Keratinocyte (primary cell): ENCODE measurements at regions not wholly inside any gene's neighbourhood (a gene's known extent, or its start where the extent isn't known, plus 50 kb on each side); places are given as distances from the start of the nearest gene placed in this dataset.

Experiments
- DNase-seq: peaks from one replicate; pipeline ENCODE4 v3.0.0-alpha.2; 2011; ENCODE audit warnings: low read depth, missing footprints, low spot score
- FAIRE-seq: peaks from 2 replicates; lab custom pipeline; 2011; peaks lifted over from hg19 to GRCh38; lab: Jason Lieb, UNC
- H2AFZ ChIP-seq: 2 replicates; pipeline ENCODE4 v1.6.0; 2012; ENCODE audit warnings: low read length, control low read depth, inconsistent platforms; ENCODE audit not compliant: control insufficient read depth
- H3K27ac ChIP-seq: 2 replicates; pipeline ENCODE4 v1.5.1; 2011; ENCODE audit warnings: low read length; ENCODE audit not compliant: control insufficient read depth, insufficient read depth
- H3K27me3 ChIP-seq: 3 replicates; pipeline ENCODE4 v1.6.0; 2011; ENCODE audit warnings: low read length; ENCODE audit not compliant: control insufficient read depth, insufficient read depth; ENCODE audit errors: extremely low read depth
- H3K36me3 ChIP-seq, 2 experiments: 2 replicates in 1 of 2; 3 replicates in 1 of 2; pipeline ENCODE4 v1.5.1; 2011; ENCODE audit warnings: low read length in 2 of 2, mild to moderate bottlenecking in 1 of 2; ENCODE audit not compliant: control insufficient read depth in 2 of 2, insufficient read depth in 2 of 2; ENCODE audit errors: extremely low read depth in 1 of 2
- H3K4me1 ChIP-seq: 3 replicates; pipeline ENCODE4 v1.5.1; 2011; ENCODE audit warnings: low read length; ENCODE audit not compliant: control insufficient read depth, insufficient read depth; ENCODE audit errors: extremely low read depth
- H3K4me2 ChIP-seq: 3 replicates; pipeline ENCODE4 v1.6.0; 2011; ENCODE audit warnings: low read depth, low read length; ENCODE audit not compliant: control insufficient read depth, insufficient read depth; ENCODE audit errors: extremely low read depth
- H3K4me3 ChIP-seq, 3 experiments: fragments of 200-600 bp in 1 of 3; sonication (generic) in 1 of 3; 2 replicates in 2 of 3; 3 replicates in 1 of 3; pipeline ENCODE4 v1.5.1; 2011 to 2016; ENCODE audit warnings: low read length in 3 of 3, mild to moderate bottlenecking in 3 of 3, control low read depth in 2 of 3, inconsistent platforms in 1 of 3, low read depth in 1 of 3, mixed read lengths in 1 of 3, mixed run types in 1 of 3, moderate library complexity in 1 of 3; ENCODE audit not compliant: control insufficient read depth in 2 of 3, insufficient read depth in 2 of 3; ENCODE audit errors: extremely low read depth in 1 of 3
- H3K79me2 ChIP-seq: 2 replicates; pipeline ENCODE4 v1.6.0; 2012; ENCODE audit warnings: low read length; ENCODE audit not compliant: control insufficient read depth, insufficient read depth
- H3K9ac ChIP-seq: 3 replicates; pipeline ENCODE4 v1.6.0; 2011; ENCODE audit warnings: low read length; ENCODE audit not compliant: control insufficient read depth, insufficient read depth; ENCODE audit errors: extremely low read depth
- H3K9me1 ChIP-seq: 3 replicates; pipeline ENCODE4 v1.6.0; 2011; ENCODE audit warnings: low read length; ENCODE audit not compliant: control insufficient read depth, insufficient read depth; ENCODE audit errors: extremely low read depth
- H3K9me3 ChIP-seq: 2 replicates; pipeline ENCODE4 v1.5.1; 2012; ENCODE audit warnings: low read depth, low read length; ENCODE audit not compliant: control insufficient read depth
- H4K20me1 ChIP-seq: 3 replicates; pipeline ENCODE4 v1.6.0; 2011; ENCODE audit warnings: low read length; ENCODE audit not compliant: control insufficient read depth, insufficient read depth; ENCODE audit errors: extremely low read depth
- EZH2 ChIP-seq: IDR thresholded peaks from one replicate; pipeline ENCODE4 v1.6.1; 2012; ENCODE audit warnings: inconsistent platforms, mild to moderate bottlenecking, low read length, moderate library complexity
- dilution Hi-C: fragments of 300-500 bp; cut with MboI; formaldehyde crosslinking; loops from one replicate; pipeline ENCODE4 v1.7.0; 2020; ENCODE audit warnings: low sequenced_read_pairs; ENCODE audit not compliant: extremely low pct_ligation_motif_present
- TF ChIP-seq, protein P1 (sequence below), 3 experiments: IDR thresholded peaks in 1 of 3; conservative IDR thresholded peaks in 1 of 3; optimal IDR thresholded peaks in 1 of 3; 2 replicates in 2 of 3; 3 replicates in 1 of 3; pipeline versions ENCODE3 to v1.5.1; 2011; ENCODE audit warnings: low read length in 3 of 3, mild to moderate bottlenecking in 3 of 3, moderate library complexity in 2 of 3, control low read depth in 1 of 3, inconsistent platforms in 1 of 3; ENCODE audit not compliant: insufficient read depth in 2 of 3; ENCODE audit errors: extremely low read depth in 1 of 3

DNA sequence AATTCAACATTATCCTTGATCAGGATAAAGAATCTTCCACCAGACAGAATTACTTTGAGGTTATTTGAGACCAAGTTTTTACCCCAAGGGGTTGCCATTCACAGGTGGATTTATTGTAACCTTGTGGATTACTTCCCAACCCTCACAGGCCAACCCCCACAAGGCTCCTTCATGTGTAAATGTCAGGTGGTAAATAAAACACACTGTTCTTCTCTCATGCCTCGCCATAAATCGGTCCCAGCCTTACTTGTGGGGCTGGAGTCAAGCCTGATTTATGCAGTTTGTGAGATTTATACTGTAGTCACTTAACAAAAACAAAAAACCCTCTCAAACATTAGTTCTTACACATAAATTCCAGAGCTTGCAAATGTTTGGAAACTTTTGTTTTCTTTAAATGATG lies 98.6 kb upstream of the IRX3 start:
- no peaks in the 10 kb centered on the region for H3K27me3 ChIP-seq
- no peaks in the 10 kb centered on the region for H3K9me3 ChIP-seq
- no peak overlapping the region for H3K4me2 ChIP-seq
- no peak for TF ChIP-seq EZH2
- TF ChIP-seq, protein P1, sequence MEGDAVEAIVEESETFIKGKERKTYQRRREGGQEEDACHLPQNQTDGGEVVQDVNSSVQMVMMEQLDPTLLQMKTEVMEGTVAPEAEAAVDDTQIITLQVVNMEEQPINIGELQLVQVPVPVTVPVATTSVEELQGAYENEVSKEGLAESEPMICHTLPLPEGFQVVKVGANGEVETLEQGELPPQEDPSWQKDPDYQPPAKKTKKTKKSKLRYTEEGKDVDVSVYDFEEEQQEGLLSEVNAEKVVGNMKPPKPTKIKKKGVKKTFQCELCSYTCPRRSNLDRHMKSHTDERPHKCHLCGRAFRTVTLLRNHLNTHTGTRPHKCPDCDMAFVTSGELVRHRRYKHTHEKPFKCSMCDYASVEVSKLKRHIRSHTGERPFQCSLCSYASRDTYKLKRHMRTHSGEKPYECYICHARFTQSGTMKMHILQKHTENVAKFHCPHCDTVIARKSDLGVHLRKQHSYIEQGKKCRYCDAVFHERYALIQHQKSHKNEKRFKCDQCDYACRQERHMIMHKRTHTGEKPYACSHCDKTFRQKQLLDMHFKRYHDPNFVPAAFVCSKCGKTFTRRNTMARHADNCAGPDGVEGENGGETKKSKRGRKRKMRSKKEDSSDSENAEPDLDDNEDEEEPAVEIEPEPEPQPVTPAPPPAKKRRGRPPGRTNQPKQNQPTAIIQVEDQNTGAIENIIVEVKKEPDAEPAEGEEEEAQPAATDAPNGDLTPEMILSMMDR (optimal IDR thresholded peaks at IDR 0.05 in 1 of 3, IDR thresholded peaks at IDR 0.05 in 1 of 3, conservative IDR thresholded peaks at IDR 0.05 in 1 of 3; ENCODE audit: extremely low read depth in 1 of 3, insufficient read depth in 2 of 3, low read length in 3 of 3) = no peak
- no peak for FAIRE-seq
- no peak for DNase-seq
- no peak overlapping the region for H3K27ac ChIP-seq
- H3K4me3 ChIP-seq = no peak overlapping the region
- dilution Hi-C loops = no loop called here
- peaks cover 6% of the 10 kb centered on the region for H3K4me1 ChIP-seq
- no peaks in the 10 kb centered on the region for H3K36me3 ChIP-seq
- H3K9me1 ChIP-seq = no peaks in the 10 kb centered on the region
- H2AFZ ChIP-seq = no peak overlapping the region
- H3K79me2 ChIP-seq = no peaks in the 10 kb centered on the region
- no peaks in the 10 kb centered on the region for H4K20me1 ChIP-seq
- no peak overlapping the region for H3K9ac ChIP-seq

DNA sequence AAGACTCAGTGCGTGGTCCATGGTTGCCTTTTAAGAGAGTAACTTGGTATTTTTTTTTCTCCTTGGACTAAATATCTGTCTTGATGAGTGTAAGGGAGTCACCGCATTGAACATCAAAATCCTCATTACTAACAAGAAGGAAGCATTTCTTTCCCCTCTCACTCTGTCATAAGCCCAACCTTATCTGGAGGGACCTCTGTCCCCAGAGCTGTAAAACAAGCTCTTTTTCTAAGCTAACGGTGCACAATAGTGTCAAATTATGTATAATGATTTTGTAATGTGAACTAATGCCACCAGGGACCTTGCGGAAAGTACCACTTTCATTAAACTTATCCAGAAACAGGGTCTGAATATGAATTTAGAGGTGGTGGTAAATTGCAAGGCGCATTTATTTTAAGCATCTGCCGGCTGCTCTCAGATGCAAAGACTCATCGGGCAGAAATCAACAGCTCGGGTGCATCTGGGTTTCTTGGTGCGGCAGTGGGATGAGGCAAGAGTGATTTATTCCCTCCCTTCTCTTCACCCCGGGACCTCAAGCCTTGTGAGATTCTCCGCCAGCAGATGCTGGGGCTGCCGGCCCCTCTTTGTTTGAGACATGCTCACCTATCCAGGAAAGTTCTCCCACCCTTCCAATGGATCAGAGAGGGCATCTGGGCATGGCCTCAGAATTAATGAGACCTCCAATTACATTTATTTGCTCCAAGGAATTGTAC lies 95.2 kb upstream of the IRX3 start:
- no peaks in the 10 kb centered on the region for H3K9me3 ChIP-seq
- no peaks in the 10 kb centered on the region for H3K9me1 ChIP-seq
- H3K79me2 ChIP-seq = no peaks in the 10 kb centered on the region
- no peak overlapping the region for H3K27ac ChIP-seq
- H4K20me1 ChIP-seq = no peaks in the 10 kb centered on the region
- dilution Hi-C loops = no loop called here
- H3K4me2 ChIP-seq = no peak overlapping the region
- H3K4me3 ChIP-seq = no peak overlapping the region
- DNase-seq (no peak), FAIRE-seq (no peak)
- no peaks in the 10 kb centered on the region for H3K27me3 ChIP-seq
- TF ChIP-seq, protein P1 (optimal IDR thresholded peaks at IDR 0.05 in 1 of 3, IDR thresholded peaks at IDR 0.05 in 1 of 3, conservative IDR thresholded peaks at IDR 0.05 in 1 of 3; ENCODE audit: extremely low read depth in 1 of 3, insufficient read depth in 2 of 3, low read length in 3 of 3) = no peak
- TF ChIP-seq EZH2 = no peak
- H2AFZ ChIP-seq = no peak overlapping the region
- no peak overlapping the region for H3K9ac ChIP-seq
- no peaks in the 10 kb centered on the region for H3K36me3 ChIP-seq
- H3K4me1 ChIP-seq = no peaks in the 10 kb centered on the region
